ELR (cell line): ENCODE measurements at regions not wholly inside any gene's neighbourhood (a gene's known extent, or its start where the extent isn't known, plus 50 kb on each side); places are given as distances from the start of the nearest gene placed in this dataset.
"Not testable (repeated sequence)": the region's sequence is repeated elsewhere in the genome, so short reads cannot be mapped to it uniquely, and the experiment has no call there.

Experiments used
- DNase-seq: peaks from one replicate; pipeline ENCODE4 v3.0.0-alpha.2; 2015; ENCODE audit warnings: low read depth

GRCh38 chrX:34576864-34577263, 80.2 kb downstream of the TMEM47 start:
- no peak for DNase-seq

GRCh38 chrX:34565981-34566380, 91.1 kb downstream of the TMEM47 start:
- DNase-seq, result no peak

- peak; percentile 2 for DNase-seq
These were observed 93.3 kb downstream of the TMEM47 start for GRCh38 chrX:34563804-34564203.

- no peak for DNase-seq
These were observed 94.0 kb downstream of the TMEM47 start for GRCh38 chrX:34563061-34563460.

- no peak for DNase-seq
These were observed 95.1 kb downstream of the TMEM47 start for GRCh38 chrX:34562006-34562405.

- no peak for DNase-seq
These were observed 96.9 kb downstream of the TMEM47 start for GRCh38 chrX:34560180-34560579.

GRCh38 chrX:34559325-34559724, 97.8 kb downstream of the TMEM47 start:
- DNase-seq, result no peak

GRCh38 chrX:34557733-34558132, 99.4 kb downstream of the TMEM47 start:
- no peak for DNase-seq

GRCh38 chrX:34555481-34555880, 101.6 kb downstream of the TMEM47 start:
- no peak for DNase-seq

- DNase-seq, result no peak
These were observed 110.7 kb downstream of the TMEM47 start for GRCh38 chrX:34546366-34546765.

- no peak for DNase-seq
These were observed 129.0 kb downstream of the TMEM47 start for GRCh38 chrX:34528081-34528480.

GRCh38 chrX:34521563-34521962, 135.5 kb downstream of the TMEM47 start:
- DNase-seq, result no peak

- DNase-seq, result no peak
These were observed 147.7 kb downstream of the TMEM47 start for GRCh38 chrX:34509394-34509793.

- DNase-seq, result no peak
These were observed 154.0 kb downstream of the TMEM47 start for GRCh38 chrX:34503119-34503518.

GRCh38 chrX:34493086-34493485, 164.0 kb downstream of the TMEM47 start:
- DNase-seq, result no peak

- no peak for DNase-seq
These were observed 166.0 kb downstream of the TMEM47 start for GRCh38 chrX:34491126-34491525.

- no peak for DNase-seq
These were observed 169.7 kb downstream of the TMEM47 start for GRCh38 chrX:34487364-34487763.

- no peak for DNase-seq
These were observed 173.1 kb downstream of the TMEM47 start for GRCh38 chrX:34483980-34484379.

- no peak for DNase-seq
These were observed 186.6 kb downstream of the TMEM47 start for GRCh38 chrX:34470507-34470906.

GRCh38 chrX:34467437-34467836, 189.6 kb downstream of the TMEM47 start:
- no peak for DNase-seq

GRCh38 chrX:34463220-34463619, 193.9 kb downstream of the TMEM47 start:
- DNase-seq, result not testable (repeated sequence)

- DNase-seq, result not testable (repeated sequence)
These were observed 199.2 kb downstream of the TMEM47 start for GRCh38 chrX:34457850-34458249.

- DNase-seq, result no peak
These were observed 219.5 kb downstream of the TMEM47 start for GRCh38 chrX:34437586-34437985.

GRCh38 chrX:34426334-34426733, 230.8 kb downstream of the TMEM47 start:
- no peak for DNase-seq

GRCh38 chrX:34406580-34406979, 250.5 kb downstream of the TMEM47 start:
- no peak for DNase-seq
